Naive thymus-derived CD8-positive, alpha-beta T cell (primary cell): ENCODE measurements at regions not wholly inside any gene's neighbourhood (a gene's known extent, or its start where the extent isn't known, plus 50 kb on each side); places are given as distances from the start of the nearest gene placed in this dataset.
"Not testable (repeated sequence)": the region's sequence is repeated elsewhere in the genome, so short reads cannot be mapped to it uniquely, and the experiment has no call there.

ENCODE experiments used
- ATAC-seq, 2 donors: fragments of 150-1000 bp; cut with Tn5 transposase in 1 of 2; sonication (Bioruptor Pico), chemical (Tn5 transposase) in 1 of 2; 1 replicate in 1 of 2; 2 replicates in 1 of 2; pipeline ENCODE4 v1.10.0; 2021; ENCODE audit warnings: mild to moderate bottlenecking in 2 of 2, moderate library complexity in 2 of 2
- POLR2A ChIA-PET: fragments of 350-600 bp; sonication (Branson Sonifier 250); formaldehyde crosslinking; loops from one replicate; lab custom pipeline; 2021; ENCODE audit warnings: antibody characterized with exemption; lab: Charles Lee
- DNase-seq, 10 donors: peaks; one replicate each; pipeline versions ENCODE4 v3.0.0 to v3.0.0-alpha.2; 2020 to 2022
- H3K27ac Mint-ChIP-seq, 10 donors: one replicate each; pipeline ENCODE4 v1.8.0; 2020 to 2022; ENCODE audit warnings: mild to moderate bottlenecking in 10 of 10, mixed read lengths in 10 of 10, moderate library complexity in 4 of 10, inconsistent platforms in 1 of 10
- H3K27me3 Mint-ChIP-seq, 5 donors: one replicate each; pipeline ENCODE4 v1.8.0; 2021 to 2022; ENCODE audit warnings: mixed read lengths in 5 of 5
- H3K36me3 Mint-ChIP-seq, 3 donors: one replicate each; pipeline ENCODE4 v1.8.0; 2020 to 2022; ENCODE audit warnings: mixed read lengths in 3 of 3, mild to moderate bottlenecking in 2 of 3, inconsistent platforms in 1 of 3
- H3K4me1 Mint-ChIP-seq, 4 donors: one replicate each; pipeline ENCODE4 v1.8.0; 2021 to 2022; ENCODE audit warnings: mixed read lengths in 4 of 4
- H3K4me3 Mint-ChIP-seq, 10 donors: one replicate each; pipeline ENCODE4 v1.8.0; 2020 to 2022; ENCODE audit warnings: mild to moderate bottlenecking in 10 of 10, mixed read lengths in 10 of 10, moderate library complexity in 6 of 10, inconsistent platforms in 1 of 10
- H3K9me3 Mint-ChIP-seq, 9 donors: one replicate each; pipeline ENCODE4 v1.8.0; 2020 to 2022; ENCODE audit warnings: mixed read lengths in 9 of 9, mild to moderate bottlenecking in 3 of 9, inconsistent platforms in 1 of 9, moderate library complexity in 1 of 9

- H3K9me3 Mint-ChIP-seq: peaks cover 0 to 12% (median 5%) of the 10 kb centered on the region in 9 donors
- H3K4me3 Mint-ChIP-seq: no peak overlapping the region
- DNase-seq: peak in 1 of 10 donors; percentile 3
- POLR2A ChIA-PET: no interaction called here
- no peaks in the 10 kb centered on the region for H3K4me1 Mint-ChIP-seq
- no peaks in the 10 kb centered on the region for H3K27me3 Mint-ChIP-seq
- ATAC-seq: no peak
- no peak overlapping the region for H3K27ac Mint-ChIP-seq
- H3K36me3 Mint-ChIP-seq: no peaks in the 10 kb centered on the region
Observed at GRCh38 chr6:55950071-55950814, 74.9 kb upstream of the BMP5 start.

DNA sequence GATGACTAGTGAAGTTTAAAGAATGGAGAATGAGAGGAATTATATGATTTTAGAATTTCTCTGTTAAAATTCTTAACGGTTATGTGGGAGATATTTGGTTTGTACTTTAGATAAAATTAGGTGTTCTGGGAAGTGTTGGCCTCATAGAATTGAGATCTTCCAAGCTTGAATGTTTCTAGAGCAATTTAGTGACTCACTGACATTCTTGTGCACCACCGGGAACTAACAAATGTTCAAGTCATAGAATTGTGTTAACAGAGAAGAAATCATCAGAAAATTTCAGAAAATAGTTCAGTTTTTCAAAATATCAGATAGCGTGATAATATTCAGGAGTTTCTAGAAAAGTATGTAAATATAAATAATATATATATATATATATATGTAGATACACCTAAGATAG is 67.9 kb upstream of the BMP5 start:
- ATAC-seq (no peak), DNase-seq (no peak)
- Mint-ChIP-seq H3K9me3 (peaks cover 0 to 10% (median 2%) of the 10 kb centered on the region in 9 donors), H3K4me3 (no peak overlapping the region), H3K27me3 (no peaks in the 10 kb centered on the region), H3K4me1 (no peaks in the 10 kb centered on the region), H3K36me3 (no peaks in the 10 kb centered on the region), H3K27ac (no peak overlapping the region)
- POLR2A ChIA-PET: no interaction called here

DNA sequence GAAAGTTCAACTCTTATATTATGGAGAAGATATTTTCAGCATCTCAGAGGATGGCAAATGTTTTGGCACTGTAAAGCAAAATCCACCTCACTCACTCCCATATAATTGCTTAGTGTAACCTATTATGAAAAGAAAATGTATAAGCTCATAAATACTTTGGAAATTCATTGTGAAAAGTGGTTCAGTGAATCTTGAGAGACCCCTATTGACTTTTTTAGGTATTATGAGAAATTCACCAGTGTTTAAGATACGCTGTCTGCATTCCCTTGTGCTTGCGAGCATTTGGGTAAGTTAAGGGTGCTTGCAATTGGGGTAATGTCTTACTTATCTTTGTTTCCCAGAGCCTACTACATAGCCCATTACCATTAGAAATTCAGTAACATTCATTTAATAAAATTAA is 66.3 kb upstream of the BMP5 start:
- Mint-ChIP-seq H3K4me3 (no peak overlapping the region), H3K9me3 (peaks cover 0 to 10% (median 3%) of the 10 kb centered on the region in 9 donors), H3K4me1 (no peaks in the 10 kb centered on the region), H3K27ac (no peak overlapping the region), H3K36me3 (no peaks in the 10 kb centered on the region), H3K27me3 (no peaks in the 10 kb centered on the region)
- DNase-seq (no peak), ATAC-seq (no peak)
- POLR2A ChIA-PET: no interaction called here

GRCh38 chr6:55937951-55938690 is 62.7 kb upstream of the BMP5 start:
- POLR2A ChIA-PET: no interaction called here
- H3K9me3 Mint-ChIP-seq: peaks cover 0 to 31% (median 3%) of the 10 kb centered on the region in 9 donors

GRCh38 chr6:55937261-55937947 is 62.0 kb upstream of the BMP5 start:
- DNase-seq: no peak

More at GRCh38 chr6:55937951-55938690, 62.7 kb upstream of the BMP5 start:
- no peak for DNase-seq
- no peaks in the 10 kb centered on the region for H3K27me3 Mint-ChIP-seq
- no peaks in the 10 kb centered on the region for H3K4me1 Mint-ChIP-seq
- H3K36me3 Mint-ChIP-seq: no peaks in the 10 kb centered on the region
- no peak overlapping the region for H3K27ac Mint-ChIP-seq
- ATAC-seq: no peak
- no peak overlapping the region for H3K4me3 Mint-ChIP-seq

DNA sequence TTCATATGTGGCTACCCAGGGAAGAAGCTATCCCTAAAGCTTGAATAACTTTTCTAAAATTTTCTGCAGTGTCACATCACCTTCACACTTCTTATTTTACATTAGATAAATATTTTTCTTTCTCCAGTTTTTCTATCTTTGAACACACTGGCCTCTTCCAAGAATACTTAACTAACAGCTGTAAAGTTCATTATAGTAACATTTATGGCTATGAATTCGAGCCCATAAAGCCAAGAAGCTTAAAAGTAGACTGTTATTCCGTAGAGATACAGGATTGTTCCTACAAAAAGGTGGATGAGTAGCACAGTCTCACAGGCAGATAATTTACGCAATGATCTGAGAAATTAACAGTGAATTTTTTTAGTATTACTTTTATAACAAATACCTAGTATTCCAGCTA is 55.7 kb upstream of the BMP5 start:
- POLR2A ChIA-PET: no interaction called here
- DNase-seq (no peak), ATAC-seq (no peak)
- Mint-ChIP-seq H3K4me1 (no peaks in the 10 kb centered on the region), H3K4me3 (no peak overlapping the region), H3K36me3 (no peaks in the 10 kb centered on the region), H3K27me3 (no peaks in the 10 kb centered on the region), H3K9me3 (peaks cover 0 to 33% (median 8%) of the 10 kb centered on the region in 9 donors), H3K27ac (no peak overlapping the region)

More at GRCh38 chr6:55937261-55937947, 62.0 kb upstream of the BMP5 start:
- H3K4me1 Mint-ChIP-seq: no peaks in the 10 kb centered on the region
- H3K4me3 Mint-ChIP-seq: no peak overlapping the region
- POLR2A ChIA-PET: no interaction called here
- H3K9me3 Mint-ChIP-seq: peaks cover 0 to 31% (median 3%) of the 10 kb centered on the region in 9 donors
- no peak overlapping the region for H3K27ac Mint-ChIP-seq
- no peak for ATAC-seq
- no peaks in the 10 kb centered on the region for H3K27me3 Mint-ChIP-seq
- H3K36me3 Mint-ChIP-seq: no peaks in the 10 kb centered on the region

DNA sequence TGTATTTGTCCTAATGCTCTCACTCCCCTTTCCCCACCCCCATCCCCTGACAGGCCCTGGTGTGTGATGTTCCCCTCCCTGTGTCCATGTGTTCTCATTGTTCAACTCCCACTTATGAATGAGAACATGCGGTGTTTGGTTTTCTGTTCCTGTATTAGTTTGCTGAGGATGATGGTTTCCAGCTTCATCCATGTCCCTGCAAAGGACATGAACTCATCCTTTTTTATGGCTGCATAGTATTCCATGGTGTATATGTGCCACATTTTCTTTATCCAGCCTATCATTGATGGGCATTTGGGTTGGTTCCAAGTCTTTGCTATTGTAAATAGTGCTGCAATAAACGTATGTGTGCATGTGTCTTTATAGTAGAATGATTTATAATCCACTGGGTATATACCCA is 52.3 kb upstream of the BMP5 start:
- POLR2A ChIA-PET, H3K36me3 Mint-ChIP-seq, DNase-seq, H3K27ac Mint-ChIP-seq, H3K4me3 Mint-ChIP-seq, H3K27me3 Mint-ChIP-seq, H3K4me1 Mint-ChIP-seq, ATAC-seq: not testable (repeated sequence)
- peaks cover 0 to 42% (median 8%) of the 10 kb centered on the region in 9 donors for H3K9me3 Mint-ChIP-seq

DNA sequence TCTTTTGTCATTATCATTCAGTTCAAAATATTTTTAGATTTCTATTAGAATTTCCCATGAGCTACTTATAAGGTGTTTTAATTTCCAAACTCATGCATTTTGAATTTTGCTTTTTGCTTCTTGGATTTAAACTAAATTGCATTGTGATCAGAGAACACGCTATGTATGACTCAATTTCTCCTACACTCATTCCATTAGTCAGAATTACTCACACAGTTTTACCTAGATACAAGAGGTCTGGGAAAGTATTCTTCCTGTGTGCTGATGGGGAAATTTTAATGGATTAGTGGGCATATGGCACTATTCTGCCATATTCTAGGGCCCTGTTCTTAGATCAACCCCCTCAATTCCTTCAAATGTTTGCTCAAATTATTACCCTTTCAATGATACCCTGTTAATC is 49.9 kb upstream of the BMP5 start:
- peaks cover 0 to 34% (median 11%) of the 10 kb centered on the region in 9 donors for H3K9me3 Mint-ChIP-seq
- DNase-seq (no peak), ATAC-seq (no peak)
- no peak overlapping the region for H3K27ac Mint-ChIP-seq
- H3K36me3 Mint-ChIP-seq: no peaks in the 10 kb centered on the region
- no peak overlapping the region for H3K4me3 Mint-ChIP-seq
- POLR2A ChIA-PET: no interaction called here
- no peaks in the 10 kb centered on the region for H3K4me1 Mint-ChIP-seq
- H3K27me3 Mint-ChIP-seq: no peaks in the 10 kb centered on the region
